Psoas muscle (tissue), 7 donors: ENCODE measurements at regions not wholly inside any gene's neighbourhood (a gene's known extent, or its start where the extent isn't known, plus 50 kb on each side); places are given as distances from the start of the nearest gene placed in this dataset.
A peak's percentile ranks its signal among the peaks of the same experiment; 100 is the strongest.

Experiments used
- ATAC-seq, 4 donors: fragments of 200-7000 bp; cut with Tn5 transposase; one replicate each; pipeline ENCODE4 v1.9.1; 2020; ENCODE audit warnings: moderate library complexity in 3 of 4, mild to moderate bottlenecking in 2 of 4
- DNase-seq, 2 donors: peaks; one replicate each; pipeline ENCODE4 v3.0.0-alpha.2; 2020
- H3K27ac ChIP-seq: fragments of 200-600 bp; one replicate; pipeline ENCODE4 v1.8.0; 2022
- H3K27me3 ChIP-seq, 3 donors: fragments of 200-600 bp in 1 of 3; one replicate each; pipeline versions ENCODE4 v1.6.1 to v1.8.0; 2013 to 2022; ENCODE audit warnings: low read length in 2 of 3, mild to moderate bottlenecking in 2 of 3, moderate library complexity in 1 of 3; ENCODE audit not compliant: insufficient read depth in 3 of 3
- H3K36me3 ChIP-seq, 2 donors: fragments of 200-600 bp in 1 of 2; one replicate each; pipeline versions ENCODE4 v1.6.1 to v1.8.0; 2013 to 2022; ENCODE audit warnings: low read depth in 1 of 2, mild to moderate bottlenecking in 1 of 2, moderate library complexity in 1 of 2; ENCODE audit not compliant: insufficient read depth in 1 of 2
- H3K4me1 ChIP-seq: fragments of 200-600 bp; one replicate; pipeline ENCODE4 v1.8.0; 2022
- H3K4me3 ChIP-seq: fragments of 200-600 bp; one replicate; pipeline ENCODE4 v1.8.0; 2022; ENCODE audit warnings: mild to moderate bottlenecking
- H3K9me3 ChIP-seq: fragments of 200-600 bp; one replicate; pipeline ENCODE4 v1.8.0; 2022
- CTCF ChIP-seq: fragments of 200-600 bp; IDR thresholded peaks from one replicate; pipeline ENCODE4 v1.8.0; 2022; ENCODE audit warnings: antibody characterized with exemption
- WGBS, 3 donors: extraction: QIAGEN DNeasy Blood & Tissue Kit; methylation state at CpG; one replicate each; pipeline versions ENCODE4 v1.1.6 to v1.1.7; 2013; 5-methylcytosine and 5-hydroxymethylcytosine counted together
- intact Hi-C, 2 donors: fragments of 100-400 bp; cut with DNase I; formaldehyde crosslinking; loops; one replicate each; pipeline versions ENCODE4 v1.11.0 to v1.14.2; 2022
- donor health status: healthy with polysubstance abuse.
- donor health status: DM: no; HTN: no; CAD: no; lungs with moderate emphysema.
- donor health status: Bipolar disorder and iron deficiency.
- donor health status: healthy.
- donor health status: DM: yes; HTN: yes; CAD: no.
- donor health status: DM: no; HTN: no; CAD: no.
- donor health status: DM: yes; HTN: yes; CAD: no.

GRCh38 chr10:44569193-44570091 lies 184.5 kb upstream of the CXCL12 start:
- intact Hi-C loops, result no loop called here
- no peaks in the 10 kb centered on the region for H3K4me1 ChIP-seq
- no peaks in the 10 kb centered on the region for H3K27me3 ChIP-seq
- WGBS, 3 donors, result 52 to 58% (median 55%) methylated on average over 10 of the region's 10 CpGs
- peak in 3 of 4 donors; percentile 24 to 70 (median 27) for ATAC-seq
- TF ChIP-seq CTCF, result no peak
- H3K27ac ChIP-seq, result no peak overlapping the region
- no peaks in the 10 kb centered on the region for H3K9me3 ChIP-seq
- DNase-seq, result no peak
- no peak overlapping the region for H3K4me3 ChIP-seq
- H3K36me3 ChIP-seq, result no peaks in the 10 kb centered on the region

GRCh38 chr10:44571701-44572100 lies 186.8 kb upstream of the CXCL12 start:
- no peaks in the 10 kb centered on the region for H3K36me3 ChIP-seq
- H3K27me3 ChIP-seq, result no peaks in the 10 kb centered on the region
- TF ChIP-seq CTCF, result no peak
- H3K4me3 ChIP-seq, result no peak overlapping the region
- ATAC-seq (no peak), DNase-seq (no peak)
- 84 to 87% (median 86%) methylated on average over 6 of the region's 6 CpGs for WGBS, 3 donors
- no peaks in the 10 kb centered on the region for H3K9me3 ChIP-seq
- H3K27ac ChIP-seq, result no peak overlapping the region
- H3K4me1 ChIP-seq, result no peaks in the 10 kb centered on the region
- intact Hi-C loops, result no loop called here

GRCh38 chr10:44572146-44572545 lies 187.2 kb upstream of the CXCL12 start:
- ATAC-seq (no peak), DNase-seq (no peak)
- intact Hi-C loops, result no loop called here
- H3K36me3 ChIP-seq, result no peaks in the 10 kb centered on the region
- no peaks in the 10 kb centered on the region for H3K27me3 ChIP-seq
- no peak overlapping the region for H3K4me3 ChIP-seq
- no peaks in the 10 kb centered on the region for H3K4me1 ChIP-seq
- 93 to 97% (median 96%) methylated on average over 6 of the region's 6 CpGs for WGBS, 3 donors
- no peak overlapping the region for H3K27ac ChIP-seq
- TF ChIP-seq CTCF, result no peak
- H3K9me3 ChIP-seq, result no peaks in the 10 kb centered on the region

DNA sequence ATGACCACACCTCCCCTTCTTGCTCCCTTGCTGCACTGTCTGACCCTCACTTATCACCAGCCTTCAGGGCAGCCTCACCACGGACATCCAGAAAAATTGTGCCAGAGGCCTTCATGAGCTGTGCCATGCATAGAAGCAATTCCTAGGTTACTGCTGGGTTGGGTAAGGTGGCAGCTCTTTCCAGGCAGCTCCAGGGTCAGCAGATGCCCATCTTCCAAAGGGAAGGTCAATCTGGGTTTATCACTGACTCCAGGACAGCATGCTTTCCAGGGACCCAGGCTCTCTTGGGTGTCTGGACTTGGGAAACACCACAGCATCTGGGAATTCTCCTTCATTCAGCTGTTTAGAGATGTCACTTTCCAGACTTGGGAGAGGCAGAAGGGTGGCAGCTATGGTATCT lies 188.9 kb upstream of the CXCL12 start:
- ATAC-seq (no peak), DNase-seq (no peak)
- H3K27me3 ChIP-seq, result no peaks in the 10 kb centered on the region
- intact Hi-C loops, result no loop called here
- H3K36me3 ChIP-seq, result no peaks in the 10 kb centered on the region
- WGBS, 3 donors, result 70 to 84% (median 79%) methylated on average over 1 of the region's 1 CpG
- H3K4me1 ChIP-seq, result no peaks in the 10 kb centered on the region
- H3K4me3 ChIP-seq, result no peak overlapping the region
- H3K27ac ChIP-seq, result no peak overlapping the region
- H3K9me3 ChIP-seq, result no peaks in the 10 kb centered on the region
- no peak for TF ChIP-seq CTCF
